ENCODE measurements at regions not wholly inside any gene's neighbourhood (a gene's known extent, or its start where the extent isn't known, plus 50 kb on each side); places are given as distances from the start of the nearest gene placed in this dataset.

GRCh38 chr1:232223183-232223708 lies 406.7 kb downstream of the SIPA1L2 start:
- peaks cover 30% of the 10 kb centered on the region for H3K4me1 ChIP-seq (ENCODE audit: insufficient read depth, low read length)
- no peaks in the 10 kb centered on the region for H3K36me3 ChIP-seq (ENCODE audit: insufficient read depth, low read length)
- no peaks in the 10 kb centered on the region for H3K9me3 ChIP-seq (ENCODE audit: control insufficient read depth, insufficient read depth, low read length)
- no peak overlapping the region for H3K9ac ChIP-seq (ENCODE audit: low read depth, low read length)

- Histone ChIP-seq H3K9me3 (ENCODE audit: control insufficient read depth, insufficient read depth, low read length) (no peaks in the 10 kb centered on the region), H3K4me1 (ENCODE audit: insufficient read depth, low read length) (peaks cover 28% of the 10 kb centered on the region), H3K9ac (ENCODE audit: low read depth, low read length) (no peak overlapping the region), H3K36me3 (ENCODE audit: insufficient read depth, low read length) (no peaks in the 10 kb centered on the region)
Measured at GRCh38 chr1:232222614-232223013, 407.3 kb downstream of the SIPA1L2 start.

GRCh38 chr1:232221802-232222499 lies 408.0 kb downstream of the SIPA1L2 start:
- H3K4me1 ChIP-seq (ENCODE audit: insufficient read depth, low read length) = peaks cover 21% of the 10 kb centered on the region

GRCh38 chr1:232218955-232219865 lies 410.7 kb downstream of the SIPA1L2 start:
- H3K4me1 ChIP-seq (ENCODE audit: insufficient read depth, low read length) = peaks cover under 1% of the 10 kb centered on the region; the same call in 1 of the 2 replicates
- H3K36me3 ChIP-seq (ENCODE audit: insufficient read depth, low read length) = no peaks in the 10 kb centered on the region
- no peak overlapping the region for H3K9ac ChIP-seq (ENCODE audit: low read depth, low read length)
- no peaks in the 10 kb centered on the region for H3K9me3 ChIP-seq (ENCODE audit: control insufficient read depth, insufficient read depth, low read length)

More at GRCh38 chr1:232221802-232222499, 408.0 kb downstream of the SIPA1L2 start:
- Histone ChIP-seq H3K36me3 (ENCODE audit: insufficient read depth, low read length) (no peaks in the 10 kb centered on the region), H3K9me3 (ENCODE audit: control insufficient read depth, insufficient read depth, low read length) (no peaks in the 10 kb centered on the region), H3K9ac (ENCODE audit: low read depth, low read length) (no peak overlapping the region)

GRCh38 chr1:232213928-232214327 lies 416.0 kb downstream of the SIPA1L2 start:
- Histone ChIP-seq H3K36me3 (ENCODE audit: insufficient read depth, low read length) (no peaks in the 10 kb centered on the region), H3K9ac (ENCODE audit: low read depth, low read length) (no peak overlapping the region), H3K4me1 (ENCODE audit: insufficient read depth, low read length) (no peaks in the 10 kb centered on the region)

GRCh38 chr1:232212253-232212652 lies 417.7 kb downstream of the SIPA1L2 start:
- no peaks in the 10 kb centered on the region for H3K4me1 ChIP-seq (ENCODE audit: insufficient read depth, low read length)
- no peak overlapping the region for H3K9ac ChIP-seq (ENCODE audit: low read depth, low read length)
- H3K9me3 ChIP-seq (ENCODE audit: control insufficient read depth, insufficient read depth, low read length) = no peaks in the 10 kb centered on the region
- no peaks in the 10 kb centered on the region for H3K36me3 ChIP-seq (ENCODE audit: insufficient read depth, low read length)

More at GRCh38 chr1:232213928-232214327, 416.0 kb downstream of the SIPA1L2 start:
- no peaks in the 10 kb centered on the region for H3K9me3 ChIP-seq (ENCODE audit: control insufficient read depth, insufficient read depth, low read length)

- no peaks in the 10 kb centered on the region for H3K36me3 ChIP-seq (ENCODE audit: insufficient read depth, low read length)
- H3K9ac ChIP-seq (ENCODE audit: low read depth, low read length) = no peak overlapping the region
- H3K9me3 ChIP-seq (ENCODE audit: control insufficient read depth, insufficient read depth, low read length) = no peaks in the 10 kb centered on the region
- no peaks in the 10 kb centered on the region for H3K4me1 ChIP-seq (ENCODE audit: insufficient read depth, low read length)
Measured at GRCh38 chr1:232211149-232211548, 418.8 kb downstream of the SIPA1L2 start.

GRCh38 chr1:232209357-232209756 lies 420.6 kb downstream of the SIPA1L2 start:
- no peaks in the 10 kb centered on the region for H3K4me1 ChIP-seq (ENCODE audit: insufficient read depth, low read length)
- H3K36me3 ChIP-seq (ENCODE audit: insufficient read depth, low read length) = no peaks in the 10 kb centered on the region
- H3K9me3 ChIP-seq (ENCODE audit: control insufficient read depth, insufficient read depth, low read length) = no peaks in the 10 kb centered on the region
- no peak overlapping the region for H3K9ac ChIP-seq (ENCODE audit: low read depth, low read length)

GRCh38 chr1:232207073-232207866 lies 422.7 kb downstream of the SIPA1L2 start:
- Histone ChIP-seq H3K9ac (ENCODE audit: low read depth, low read length) (no peak overlapping the region), H3K36me3 (ENCODE audit: insufficient read depth, low read length) (no peaks in the 10 kb centered on the region), H3K4me1 (ENCODE audit: insufficient read depth, low read length) (no peaks in the 10 kb centered on the region), H3K9me3 (ENCODE audit: control insufficient read depth, insufficient read depth, low read length) (peaks cover 7% of the 10 kb centered on the region; the same call in 1 of the 2 replicates)

- Histone ChIP-seq H3K36me3 (ENCODE audit: insufficient read depth, low read length) (no peaks in the 10 kb centered on the region; the same call in 1 of the 2 replicates), H3K9ac (ENCODE audit: low read depth, low read length) (no peak overlapping the region), H3K9me3 (ENCODE audit: control insufficient read depth, insufficient read depth, low read length) (peaks cover 16% of the 10 kb centered on the region), H3K4me1 (ENCODE audit: insufficient read depth, low read length) (no peaks in the 10 kb centered on the region)
Measured at GRCh38 chr1:232204269-232204668, 425.7 kb downstream of the SIPA1L2 start.

- H3K9ac ChIP-seq (ENCODE audit: low read depth, low read length) = no peak overlapping the region
- peaks cover 16% of the 10 kb centered on the region for H3K9me3 ChIP-seq (ENCODE audit: control insufficient read depth, insufficient read depth, low read length)
- H3K36me3 ChIP-seq (ENCODE audit: insufficient read depth, low read length) = no peaks in the 10 kb centered on the region; the same call in 1 of the 2 replicates
- no peaks in the 10 kb centered on the region for H3K4me1 ChIP-seq (ENCODE audit: insufficient read depth, low read length)
Measured at GRCh38 chr1:232201024-232201423, 428.9 kb downstream of the SIPA1L2 start.

GRCh38 chr1:232196042-232196441 lies 433.9 kb downstream of the SIPA1L2 start:
- Histone ChIP-seq H3K4me1 (ENCODE audit: insufficient read depth, low read length) (no peaks in the 10 kb centered on the region), H3K36me3 (ENCODE audit: insufficient read depth, low read length) (no peaks in the 10 kb centered on the region; the same call in 1 of the 2 replicates), H3K9me3 (ENCODE audit: control insufficient read depth, insufficient read depth, low read length) (peaks cover 6% of the 10 kb centered on the region; the same call in 1 of the 2 replicates), H3K9ac (ENCODE audit: low read depth, low read length) (no peak overlapping the region)

GRCh38 chr1:232194424-232194823 lies 435.5 kb downstream of the SIPA1L2 start:
- H3K9ac ChIP-seq (ENCODE audit: low read depth, low read length) = no peak overlapping the region
- no peaks in the 10 kb centered on the region for H3K36me3 ChIP-seq (ENCODE audit: insufficient read depth, low read length)

GRCh38 chr1:232193451-232193783 lies 436.5 kb downstream of the SIPA1L2 start:
- Histone ChIP-seq H3K9me3 (ENCODE audit: control insufficient read depth, insufficient read depth, low read length) (no peaks in the 10 kb centered on the region), H3K36me3 (ENCODE audit: insufficient read depth, low read length) (no peaks in the 10 kb centered on the region), H3K4me1 (ENCODE audit: insufficient read depth, low read length) (peaks cover 4% of the 10 kb centered on the region), H3K9ac (ENCODE audit: low read depth, low read length) (no peak overlapping the region)

More at GRCh38 chr1:232194424-232194823, 435.5 kb downstream of the SIPA1L2 start:
- peaks cover 2% of the 10 kb centered on the region for H3K4me1 ChIP-seq (ENCODE audit: insufficient read depth, low read length)
- H3K9me3 ChIP-seq (ENCODE audit: control insufficient read depth, insufficient read depth, low read length) = no peaks in the 10 kb centered on the region
